ENCODE measurements at regions not wholly inside any gene's neighbourhood (a gene's known extent, or its start where the extent isn't known, plus 50 kb on each side); places are given as distances from the start of the nearest gene placed in this dataset.

DNA sequence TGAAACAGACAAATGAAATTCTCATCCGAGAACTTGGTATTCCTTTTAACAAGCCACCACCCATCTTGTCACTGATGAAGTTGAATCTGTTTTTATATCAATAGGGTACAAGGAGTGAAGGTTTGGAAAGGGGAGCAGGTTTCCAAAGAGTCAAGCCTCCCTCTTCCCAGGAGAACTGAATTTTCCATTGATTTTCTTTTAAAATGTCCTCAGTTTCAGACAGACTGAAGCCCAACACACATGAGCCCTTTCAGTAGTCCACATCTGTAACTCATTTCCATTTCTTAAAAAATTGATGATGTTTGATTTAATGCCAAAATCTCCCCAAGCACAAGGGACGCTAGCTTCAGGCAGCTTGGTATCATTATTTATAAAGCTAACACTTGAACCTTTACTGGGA, 187.7 kb downstream of the FOXB1 start:
- TF ChIP-seq YY1 (IDR thresholded peaks at IDR 0.05; ENCODE audit: insufficient read depth, insufficient read length) = no peak
- no peak for TF ChIP-seq SUZ12 (IDR thresholded peaks at IDR 0.05; ENCODE audit: extremely low read depth, insufficient read depth, insufficient read length)
- no peak for TF ChIP-seq ZNF274 (IDR thresholded peaks at IDR 0.05; ENCODE audit: low read depth, low read length)
